HG03521 (cell line): ENCODE measurements at regions not wholly inside any gene's neighbourhood (a gene's known extent, or its start where the extent isn't known, plus 50 kb on each side); places are given as distances from the start of the nearest gene placed in this dataset.
"Not testable (repeated sequence)": the region's sequence is repeated elsewhere in the genome, so short reads cannot be mapped to it uniquely, and the experiment has no call there.

Experiments used
- ATAC-seq: cut with Tn5 transposase; IDR thresholded peaks from one replicate; pipeline ENCODE4 v1.9.1; 2021; ENCODE audit warnings: mild to moderate bottlenecking, moderate library complexity; ENCODE audit not compliant: unreplicated experiment

DNA sequence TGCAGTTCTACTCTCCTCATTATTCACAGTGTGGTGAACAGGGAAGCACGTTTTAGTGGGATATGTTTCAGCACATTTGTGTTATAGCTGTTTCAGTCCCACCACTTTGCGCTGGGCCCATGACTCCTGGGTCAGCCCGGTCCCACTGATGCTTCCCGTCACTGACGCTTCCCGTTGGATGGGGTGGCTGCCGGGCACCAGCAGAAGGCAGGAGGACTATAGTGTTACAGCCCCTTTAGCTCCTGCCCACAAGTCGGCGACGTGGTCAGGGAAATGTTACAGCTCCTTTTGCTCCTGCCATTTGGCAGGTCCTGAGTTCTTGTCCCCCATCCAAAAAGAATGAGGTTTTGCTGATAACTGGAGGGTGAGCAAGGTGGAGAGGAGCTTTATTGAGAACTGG, 732.2 kb downstream of the NR4A2 start:
- no peak for ATAC-seq

DNA sequence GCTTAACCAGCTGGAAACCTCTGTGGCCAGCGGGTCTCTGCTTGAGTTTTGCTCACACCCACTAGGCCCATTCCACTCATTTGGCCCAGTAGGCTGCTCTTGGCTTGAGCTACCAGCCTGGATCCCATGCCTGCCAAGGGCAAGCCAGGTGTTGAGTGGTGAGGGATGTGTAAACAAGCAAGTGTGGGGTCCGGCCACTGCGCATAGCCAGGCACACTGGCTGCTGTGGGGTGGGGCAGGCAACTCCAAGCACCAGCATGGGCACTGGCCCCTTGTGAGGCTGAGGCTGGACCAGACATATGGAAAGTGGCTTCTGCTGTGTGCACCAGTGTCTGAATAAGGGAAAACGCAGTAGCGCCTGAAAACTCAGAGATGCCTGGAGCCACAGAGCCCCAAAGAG, 732.7 kb downstream of the NR4A2 start:
- no peak for ATAC-seq

DNA sequence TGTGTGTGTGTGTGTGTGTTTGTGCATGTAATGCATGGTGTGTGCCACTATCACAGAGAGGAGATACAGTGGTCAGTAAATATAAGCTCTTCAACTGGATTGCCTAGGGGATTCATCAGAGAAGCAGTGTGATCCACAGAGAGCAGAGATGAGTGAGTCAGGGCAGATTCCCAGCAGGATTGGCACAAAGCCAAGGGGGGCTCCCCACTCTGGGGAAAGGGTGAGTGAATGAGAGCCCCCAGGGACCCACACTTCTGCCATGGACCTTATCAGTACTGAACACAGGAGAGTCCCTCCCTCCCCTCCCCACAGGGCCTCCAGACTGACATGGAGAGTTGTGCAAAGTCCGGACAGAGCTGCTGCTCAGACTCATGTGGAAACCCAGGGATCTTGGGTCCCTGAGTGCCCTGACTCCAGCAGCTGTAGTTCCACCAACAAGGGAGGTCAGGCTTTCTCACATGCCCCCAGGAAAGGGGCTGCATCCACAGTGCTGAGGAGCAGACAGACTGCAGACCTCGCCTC, 748.8 kb downstream of the NR4A2 start:
- ATAC-seq, result no peak

DNA sequence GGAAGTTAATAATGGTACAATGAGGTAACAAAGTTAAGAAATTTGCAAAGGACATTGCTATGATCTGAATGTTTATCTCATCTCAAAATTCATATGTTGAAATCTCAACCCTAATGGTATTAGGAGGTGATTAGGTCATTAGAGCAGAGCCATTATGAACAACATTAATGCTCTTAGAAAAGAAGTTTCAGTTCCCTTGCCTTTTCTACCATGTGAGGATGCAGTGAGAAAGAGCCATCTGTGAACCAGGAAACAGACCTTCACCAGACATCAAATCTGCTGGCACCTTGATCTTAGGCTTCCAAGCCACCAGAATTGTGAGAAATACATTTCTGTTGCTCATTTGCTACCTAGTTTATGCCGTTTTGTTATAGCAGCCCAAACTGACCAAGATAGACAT, 757.6 kb downstream of the NR4A2 start:
- ATAC-seq, result no peak

DNA sequence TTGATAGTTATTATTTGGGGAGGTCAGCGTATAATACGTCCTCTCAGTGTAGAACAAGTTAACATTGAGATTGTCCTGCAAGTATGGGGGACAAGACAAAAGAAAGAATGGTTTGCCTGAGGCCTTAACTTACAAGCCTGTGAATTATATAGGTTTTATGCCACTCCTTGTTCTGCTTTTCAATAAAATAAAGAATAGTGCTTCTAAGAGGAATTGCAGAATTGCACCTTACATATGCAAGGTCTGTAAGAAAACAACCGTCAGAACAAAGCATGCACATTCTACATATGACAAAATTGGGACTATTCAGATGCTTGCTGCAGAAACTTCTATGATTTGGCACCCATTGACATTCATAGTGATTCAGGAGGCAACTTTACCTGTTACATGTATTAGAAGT, 785.0 kb downstream of the NR4A2 start:
- no peak for ATAC-seq

DNA sequence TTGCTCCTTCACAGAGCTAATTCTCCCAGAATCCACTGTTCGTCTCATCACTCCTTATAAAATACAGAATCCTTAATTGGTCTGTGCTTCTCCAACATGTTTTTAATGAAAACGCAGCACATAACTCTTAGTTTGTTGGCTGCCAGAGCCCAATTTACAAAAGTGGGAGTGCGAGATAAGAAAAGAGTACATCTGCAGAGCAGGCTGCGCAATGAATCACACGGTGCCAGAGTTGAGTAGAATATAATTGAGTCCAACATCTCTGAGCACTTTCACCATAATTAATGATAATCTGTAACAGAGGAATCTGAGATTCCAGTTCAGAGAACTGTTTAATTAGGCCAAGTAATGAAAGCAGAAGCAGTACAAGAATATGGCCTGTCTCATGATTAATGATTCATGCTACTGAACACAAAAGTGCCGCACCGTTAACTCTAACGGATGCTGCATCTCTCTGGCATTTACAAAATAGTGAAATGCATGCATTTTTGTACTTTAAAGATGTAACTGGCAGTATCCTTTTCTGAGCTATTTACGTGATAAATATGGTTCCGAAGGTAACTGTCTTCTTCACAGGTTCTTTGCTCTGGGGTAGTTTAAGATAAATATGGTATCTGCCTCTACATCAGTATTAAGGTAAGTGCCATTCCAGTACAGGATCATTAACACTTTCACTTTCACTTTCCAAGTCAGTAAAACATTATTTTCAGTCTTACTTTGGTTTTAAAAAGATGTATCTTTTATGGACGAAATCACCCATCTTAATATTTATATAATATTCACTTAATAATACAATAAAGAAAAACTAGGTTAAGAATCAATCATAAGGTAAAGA, 785.6 kb downstream of the NR4A2 start:
- ATAC-seq, result no peak

DNA sequence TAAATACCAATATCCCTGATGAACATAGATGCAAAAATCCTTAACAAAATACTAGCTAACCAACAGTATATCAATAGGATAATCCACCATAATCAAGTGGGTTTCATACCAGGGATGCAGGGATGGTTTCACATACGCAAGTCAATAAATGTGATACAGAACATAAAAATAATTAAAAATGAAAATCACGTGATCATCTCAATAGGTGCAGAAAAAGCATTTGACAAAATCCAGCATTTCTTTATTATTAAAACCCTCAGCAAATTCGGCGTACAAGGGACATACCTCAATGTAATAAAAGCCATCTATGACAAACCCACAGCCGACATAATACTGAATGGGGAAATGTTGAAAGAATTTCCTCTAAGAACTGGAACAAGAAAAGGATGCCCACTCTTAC, 793.5 kb downstream of the NR4A2 start:
- not testable (repeated sequence) for ATAC-seq

DNA sequence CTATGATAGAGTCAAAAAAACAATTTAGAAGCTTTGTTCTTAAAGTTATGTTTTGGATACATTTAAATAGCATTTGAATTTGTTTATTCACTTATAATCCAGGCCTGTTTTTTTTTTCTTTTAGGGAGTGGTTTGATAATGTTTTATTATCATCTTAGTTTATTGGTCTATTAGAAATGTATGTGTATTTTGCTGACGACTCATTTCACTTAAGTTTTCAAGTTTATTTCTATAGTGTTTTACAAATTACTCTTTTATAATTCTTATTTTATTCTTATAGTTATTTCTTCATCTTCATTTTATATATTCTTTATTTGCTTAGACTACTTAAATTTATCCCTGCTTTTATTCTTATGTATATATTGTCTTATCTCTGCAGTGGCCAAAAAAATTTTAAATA, 804.5 kb downstream of the NR4A2 start:
- ATAC-seq, result no peak

DNA sequence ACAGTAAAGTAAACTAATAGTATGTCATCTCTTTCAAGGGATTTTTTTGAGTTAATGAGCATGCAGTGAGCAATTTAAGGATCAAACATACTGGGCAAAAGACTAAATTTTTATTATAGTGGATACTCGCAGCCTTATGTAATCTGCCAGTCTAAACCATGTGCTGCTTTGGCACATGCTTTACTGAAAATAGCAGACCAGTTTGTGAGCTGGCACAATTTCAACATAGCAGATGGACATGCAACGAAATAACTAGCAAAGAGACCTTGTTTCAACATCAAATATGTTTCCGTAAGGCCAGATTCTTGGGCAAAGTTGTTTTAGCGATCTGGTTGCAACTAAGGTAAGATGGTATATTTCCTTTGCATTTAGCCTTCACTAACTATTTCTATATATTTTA, 807.3 kb downstream of the NR4A2 start:
- no peak for ATAC-seq

DNA sequence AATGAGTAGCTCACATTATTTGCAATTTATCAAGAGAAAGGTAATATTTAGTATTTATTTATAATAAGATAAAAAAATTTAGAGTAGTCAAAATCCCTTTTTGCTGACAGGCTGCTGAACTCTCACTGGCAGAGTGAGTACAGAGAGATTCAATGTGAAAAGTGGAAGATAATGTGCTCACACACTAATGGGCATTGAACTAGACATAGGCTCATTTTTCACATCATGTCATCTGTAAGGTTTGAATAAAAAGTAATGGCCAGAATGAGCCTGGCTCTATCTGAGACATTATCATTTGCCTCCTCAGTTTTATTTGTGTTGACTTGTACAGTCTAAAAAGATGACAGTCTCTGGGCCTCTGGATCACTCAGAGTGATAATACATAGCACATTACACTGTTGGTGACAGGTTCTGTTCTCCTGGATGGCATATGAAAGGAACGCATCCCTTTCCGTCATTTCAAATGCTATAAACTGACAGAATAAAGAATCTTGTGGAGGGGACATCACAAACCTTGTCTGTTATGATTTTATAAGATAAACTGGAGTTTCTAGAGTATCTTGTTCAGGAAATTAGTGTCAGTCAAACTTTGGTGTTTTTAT, 812.9 kb downstream of the NR4A2 start:
- no peak for ATAC-seq

DNA sequence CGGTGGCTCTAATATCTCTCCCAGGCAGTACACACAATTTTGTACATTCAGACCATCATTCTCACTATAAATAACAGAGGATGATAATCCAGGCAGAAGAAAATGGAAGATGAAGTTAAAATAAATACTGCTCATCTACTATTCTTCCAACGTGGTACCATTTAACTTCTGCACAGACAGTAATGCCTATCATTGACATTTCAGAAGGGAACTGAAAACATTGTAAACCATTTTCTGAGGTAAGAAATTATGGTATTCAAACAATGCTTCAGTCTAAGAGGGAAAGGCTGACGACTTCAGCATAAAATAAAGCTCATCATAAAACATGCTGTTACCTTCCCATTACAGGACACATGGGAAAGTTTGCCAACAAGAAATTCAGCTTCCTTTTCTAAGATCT, 814.4 kb downstream of the NR4A2 start:
- no peak for ATAC-seq

DNA sequence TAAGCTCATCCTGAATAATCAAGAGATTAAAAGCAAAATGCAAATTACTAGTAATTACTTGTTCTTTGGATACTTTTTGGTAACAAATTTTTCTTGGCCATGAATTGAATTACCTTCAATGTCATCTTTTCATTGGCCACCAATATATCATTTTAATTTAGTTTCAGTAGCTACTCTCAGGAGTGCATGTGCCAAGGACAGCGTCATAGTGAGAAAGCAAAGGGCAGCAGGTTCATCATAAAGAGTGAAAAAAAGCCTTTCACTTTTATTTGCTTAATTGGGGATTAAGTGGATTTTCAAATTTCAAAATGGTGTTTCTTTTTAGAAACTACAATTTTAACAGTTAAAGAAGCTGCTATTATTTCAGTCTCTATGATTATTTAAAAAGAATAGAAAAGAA, 815.2 kb downstream of the NR4A2 start:
- no peak for ATAC-seq

DNA sequence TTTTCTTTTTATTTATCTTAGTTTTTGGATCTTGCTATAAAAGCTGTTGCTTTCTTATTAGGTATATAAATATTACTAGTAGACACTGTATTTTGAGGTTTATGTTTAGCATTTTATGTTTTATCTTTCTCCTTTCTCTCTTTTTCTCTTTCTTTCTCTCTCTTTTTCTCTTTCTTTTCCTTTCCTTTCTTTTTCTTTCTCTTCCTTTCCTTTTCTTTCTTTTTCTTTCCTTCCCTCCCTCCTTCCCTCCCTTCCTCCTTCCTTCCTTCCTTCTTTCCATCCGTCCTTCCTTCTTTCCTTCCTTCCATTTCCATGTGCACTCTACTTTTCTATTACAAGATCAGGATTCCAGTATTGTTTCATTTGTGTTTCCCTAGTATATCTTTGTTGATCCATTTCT, 814.8 kb downstream of the KCNJ3 start:
- no peak for ATAC-seq

DNA sequence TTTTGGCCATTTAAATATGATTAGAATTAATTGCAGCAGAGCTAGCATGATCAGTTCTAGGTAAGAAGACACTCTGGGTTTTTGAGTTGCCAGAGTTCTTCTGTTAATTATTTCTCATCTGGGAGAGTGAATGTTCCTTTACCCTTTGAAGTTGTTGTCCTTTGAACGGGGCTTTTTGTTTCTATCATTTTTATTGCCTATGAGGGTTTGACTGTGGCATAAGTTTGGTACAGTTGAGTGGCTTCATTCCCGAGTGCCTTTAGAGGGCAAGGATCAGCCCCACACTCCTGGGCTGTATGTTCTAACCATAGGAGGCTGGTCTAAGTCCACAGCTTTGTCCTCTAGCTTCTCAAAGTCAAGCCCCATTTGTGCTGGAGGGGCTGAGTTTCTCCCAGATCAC, 804.3 kb downstream of the KCNJ3 start:
- ATAC-seq, result no peak

DNA sequence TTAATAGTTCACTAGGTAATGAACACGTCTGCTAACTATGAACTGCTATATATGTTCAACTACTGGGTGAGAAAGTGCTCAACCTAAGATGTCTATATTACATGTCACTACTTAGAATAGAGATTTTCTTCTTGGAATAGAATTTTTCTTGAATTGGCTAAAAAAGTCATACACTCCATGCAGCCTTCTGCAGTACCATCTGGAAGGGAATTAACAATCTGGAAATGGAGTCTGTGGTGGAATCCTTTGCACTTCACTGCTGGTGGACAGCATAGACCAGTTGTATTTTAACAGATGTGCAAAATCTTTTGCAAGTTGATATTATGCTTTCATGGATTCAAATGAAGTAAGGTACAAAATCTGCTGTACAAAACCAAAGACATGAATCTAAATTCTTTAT, 799.6 kb downstream of the KCNJ3 start:
- ATAC-seq, result no peak

DNA sequence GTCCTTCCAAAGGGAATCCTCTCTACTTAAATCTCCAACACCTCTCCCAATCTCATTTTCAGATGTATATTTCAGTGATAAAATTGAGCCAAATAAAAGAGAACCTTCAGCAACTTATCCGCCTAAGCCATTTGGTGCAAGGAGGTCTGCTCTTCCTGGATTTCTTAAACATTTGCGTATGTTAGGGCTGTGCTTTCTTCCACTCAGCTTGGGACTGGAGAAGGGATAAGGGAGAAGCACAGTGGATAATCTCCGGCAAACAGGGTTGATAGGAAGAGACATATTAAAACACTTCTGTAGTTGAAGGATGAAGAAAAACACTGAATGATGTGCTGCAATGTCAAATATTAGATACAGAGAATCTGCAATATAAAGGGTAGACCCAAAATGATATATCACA, 796.2 kb downstream of the KCNJ3 start:
- no peak for ATAC-seq

DNA sequence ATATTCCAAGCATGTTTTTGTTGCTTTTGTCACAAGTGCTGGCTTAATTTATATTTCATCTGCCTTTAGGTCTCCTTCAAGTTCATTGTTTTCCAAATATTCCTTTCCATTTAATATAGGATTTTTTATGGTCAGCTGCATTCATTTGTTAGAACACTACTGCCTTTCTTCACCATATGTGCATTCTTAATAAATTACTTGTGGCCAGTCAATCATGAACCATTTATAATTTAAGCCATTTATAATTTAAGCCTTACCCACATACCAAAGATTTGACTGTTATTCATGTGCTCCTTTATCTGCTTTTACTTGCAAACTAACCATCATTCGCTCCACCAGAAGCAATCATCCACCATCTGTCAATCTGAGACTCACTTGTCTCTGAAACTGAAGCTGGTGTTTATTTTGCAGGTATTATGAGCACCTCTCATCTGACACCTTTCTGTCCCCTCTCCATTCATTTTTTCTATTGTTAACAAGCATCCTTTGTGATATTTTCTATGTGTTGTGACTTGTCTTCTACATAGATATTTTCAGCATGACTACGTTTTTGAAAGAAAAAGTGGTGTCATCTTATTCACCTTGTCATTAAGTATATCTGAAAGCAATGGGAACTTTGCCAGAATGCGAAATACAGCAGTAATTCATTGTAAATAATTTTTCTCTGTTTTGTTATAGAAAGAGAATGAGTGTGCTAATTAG, 786.8 kb downstream of the KCNJ3 start:
- ATAC-seq, result no peak

DNA sequence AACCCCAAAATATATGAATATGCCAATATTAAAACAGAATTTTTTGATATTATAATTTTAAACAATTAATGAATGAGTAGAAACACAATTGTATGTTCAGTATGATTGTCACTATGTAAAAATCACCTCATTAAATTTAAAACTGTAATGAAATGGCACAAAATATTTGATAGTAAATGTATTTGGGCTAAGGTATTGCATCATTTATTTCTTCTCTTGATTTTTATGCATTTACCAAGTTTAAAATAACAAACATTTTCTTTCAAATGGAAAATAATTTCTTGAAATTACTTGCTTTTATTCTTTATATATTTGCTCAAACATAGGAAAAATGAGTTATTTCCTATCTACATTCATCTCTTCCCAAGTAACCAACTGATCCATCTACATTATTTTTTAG, 782.6 kb downstream of the KCNJ3 start:
- no peak for ATAC-seq

DNA sequence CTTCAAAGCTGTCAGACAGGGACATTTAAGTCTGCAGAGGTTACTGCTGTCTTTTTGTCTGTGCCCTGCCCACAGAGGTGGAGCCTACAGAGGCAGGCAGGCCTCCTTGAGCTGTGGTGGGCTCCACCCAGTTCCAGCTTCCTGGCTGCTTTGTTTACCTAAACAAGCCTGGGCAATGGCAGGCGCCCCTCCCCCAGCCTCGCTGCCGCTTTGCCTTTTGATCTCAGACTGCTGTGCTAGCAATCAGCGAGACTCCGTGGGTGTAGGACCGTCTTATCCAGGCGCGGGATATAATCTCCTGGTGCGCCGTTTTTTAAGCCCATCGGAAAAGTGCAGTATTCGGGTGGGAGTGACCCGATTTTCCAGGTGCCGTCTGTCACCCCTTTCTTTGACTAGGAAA, 773.5 kb downstream of the KCNJ3 start:
- ATAC-seq, result not testable (repeated sequence)

DNA sequence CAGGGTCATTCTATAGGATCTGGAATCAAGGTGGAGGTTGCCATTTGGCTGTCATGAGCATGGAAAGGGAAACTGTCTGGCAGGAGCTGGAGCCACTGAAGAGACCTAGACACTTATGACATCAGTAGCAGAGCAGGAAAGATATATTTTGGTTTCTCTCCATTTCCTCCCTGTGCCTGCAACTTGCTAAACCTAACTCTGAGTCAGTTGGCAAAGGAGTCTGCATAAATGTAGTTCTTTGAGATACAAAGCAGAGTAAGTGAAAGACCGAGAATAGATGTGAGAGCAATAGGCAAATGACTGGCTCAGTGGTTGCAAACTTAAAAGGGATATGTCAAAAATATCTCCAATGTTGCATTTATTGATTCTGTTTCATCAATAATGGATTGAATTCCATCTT, 757.7 kb downstream of the KCNJ3 start:
- ATAC-seq, result no peak

DNA sequence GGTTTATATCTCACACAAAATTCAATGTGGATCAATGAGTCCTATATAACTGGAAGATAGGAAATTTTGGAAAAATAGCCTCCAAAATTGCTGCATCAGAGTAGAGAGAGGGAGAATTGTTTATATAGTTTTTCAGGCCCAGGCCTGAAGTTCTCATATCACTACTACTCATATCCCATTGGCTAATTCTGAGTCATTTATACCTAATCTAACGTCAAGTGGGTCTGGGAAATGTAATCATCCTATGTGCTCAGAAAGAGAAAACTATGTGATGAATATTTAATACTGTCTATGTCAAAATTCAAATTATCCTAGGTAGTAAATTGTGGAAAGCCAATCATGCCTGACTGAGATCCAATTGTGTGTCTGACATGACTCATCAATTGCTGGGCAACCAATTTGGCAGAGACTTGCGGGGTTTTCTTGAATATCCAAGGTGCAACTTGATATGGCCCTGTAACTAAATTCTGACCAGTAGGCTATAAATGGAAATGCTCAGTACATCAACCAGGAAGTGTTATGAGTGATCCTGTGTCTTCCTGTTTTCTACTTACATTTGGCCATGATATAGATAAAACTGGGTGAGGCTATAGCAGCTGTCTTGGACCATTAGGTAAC, 744.4 kb downstream of the KCNJ3 start:
- ATAC-seq, result no peak

DNA sequence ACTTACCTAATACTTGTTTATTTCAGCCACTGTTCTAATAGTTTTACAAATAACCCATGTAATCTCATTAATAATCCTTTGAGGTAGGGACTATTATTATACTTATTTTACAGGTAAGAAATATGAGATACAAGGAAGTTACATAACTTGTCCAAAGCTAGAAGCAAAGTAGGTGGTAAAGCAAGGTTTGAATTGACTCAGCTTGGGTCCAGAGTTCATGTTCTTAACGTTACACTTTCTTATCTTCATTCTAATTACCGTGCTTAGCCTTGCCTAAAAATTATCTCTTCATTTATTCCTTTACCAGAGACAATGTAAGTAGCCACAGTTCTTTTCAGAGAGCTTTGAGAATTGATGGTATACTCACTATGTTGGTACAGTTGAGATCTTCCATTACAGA, 743.6 kb downstream of the KCNJ3 start:
- ATAC-seq, result no peak
